ENCODE measurements at regions not wholly inside any gene's neighbourhood (a gene's known extent, or its start where the extent isn't known, plus 50 kb on each side); places are given as distances from the start of the nearest gene placed in this dataset.

DNA sequence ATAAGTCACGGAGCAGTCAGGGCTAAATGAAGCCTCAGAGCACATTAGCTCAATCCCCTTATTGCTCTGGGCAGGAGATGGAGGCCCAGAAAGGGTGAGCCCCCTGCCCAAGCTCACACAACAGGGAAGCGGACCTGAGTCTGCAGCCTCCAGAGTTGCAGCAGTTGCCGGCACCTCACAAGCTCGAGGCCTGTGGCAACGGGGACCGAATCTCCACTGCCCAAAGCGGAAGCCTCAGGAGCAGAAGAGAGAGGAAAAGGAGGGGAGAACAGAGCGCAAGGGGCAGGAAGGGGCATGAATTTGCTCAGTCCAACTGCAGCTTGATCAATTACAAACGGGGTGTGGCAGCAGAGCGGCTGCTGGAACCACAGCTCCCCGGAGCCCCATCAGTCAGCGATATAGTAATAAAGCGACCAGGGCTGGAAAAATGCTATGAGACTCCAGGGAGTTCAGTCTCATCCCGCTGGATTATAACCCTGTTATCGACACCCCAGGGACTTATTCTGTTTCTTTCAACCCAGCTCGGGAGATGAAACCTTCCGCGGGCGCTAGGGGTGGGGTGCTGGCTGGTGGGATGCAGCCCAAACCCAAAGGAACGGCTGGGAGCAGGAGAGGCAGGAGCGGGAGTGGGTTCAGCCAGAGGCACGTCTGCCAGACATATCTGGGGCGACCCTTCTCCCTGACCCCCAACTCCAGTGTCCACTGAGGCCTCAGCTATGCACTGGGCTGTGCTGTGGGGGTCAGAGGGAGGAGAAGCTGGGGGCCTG is 219.7 kb upstream of the LINGO1 start:
- TF ChIP-seq, protein P1, sequence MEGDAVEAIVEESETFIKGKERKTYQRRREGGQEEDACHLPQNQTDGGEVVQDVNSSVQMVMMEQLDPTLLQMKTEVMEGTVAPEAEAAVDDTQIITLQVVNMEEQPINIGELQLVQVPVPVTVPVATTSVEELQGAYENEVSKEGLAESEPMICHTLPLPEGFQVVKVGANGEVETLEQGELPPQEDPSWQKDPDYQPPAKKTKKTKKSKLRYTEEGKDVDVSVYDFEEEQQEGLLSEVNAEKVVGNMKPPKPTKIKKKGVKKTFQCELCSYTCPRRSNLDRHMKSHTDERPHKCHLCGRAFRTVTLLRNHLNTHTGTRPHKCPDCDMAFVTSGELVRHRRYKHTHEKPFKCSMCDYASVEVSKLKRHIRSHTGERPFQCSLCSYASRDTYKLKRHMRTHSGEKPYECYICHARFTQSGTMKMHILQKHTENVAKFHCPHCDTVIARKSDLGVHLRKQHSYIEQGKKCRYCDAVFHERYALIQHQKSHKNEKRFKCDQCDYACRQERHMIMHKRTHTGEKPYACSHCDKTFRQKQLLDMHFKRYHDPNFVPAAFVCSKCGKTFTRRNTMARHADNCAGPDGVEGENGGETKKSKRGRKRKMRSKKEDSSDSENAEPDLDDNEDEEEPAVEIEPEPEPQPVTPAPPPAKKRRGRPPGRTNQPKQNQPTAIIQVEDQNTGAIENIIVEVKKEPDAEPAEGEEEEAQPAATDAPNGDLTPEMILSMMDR (IDR thresholded peaks at IDR 0.05; ENCODE audit: poor library complexity, severe bottlenecking) = no peak
- peak; percentile 71 for DNase-seq (ENCODE audit: low spot score)
- Histone ChIP-seq H3K4me1 (ENCODE audit: insufficient read depth, poor library complexity, severe bottlenecking) (peaks cover 8% of the 10 kb centered on the region), H3K36me3 (ENCODE audit: low read depth) (no peaks in the 10 kb centered on the region), H3K9me3 (ENCODE audit: severe bottlenecking) (no peaks in the 10 kb centered on the region), H3K27me3 (ENCODE audit: insufficient read depth, poor library complexity, severe bottlenecking) (peaks cover 4% of the 10 kb centered on the region), H3K4me3 (ENCODE audit: severe bottlenecking) (no peak overlapping the region), H3K27ac (ENCODE audit: poor library complexity, severe bottlenecking) (no peak overlapping the region)
- ATAC-seq (ENCODE audit: low read depth) = no peak

DNA sequence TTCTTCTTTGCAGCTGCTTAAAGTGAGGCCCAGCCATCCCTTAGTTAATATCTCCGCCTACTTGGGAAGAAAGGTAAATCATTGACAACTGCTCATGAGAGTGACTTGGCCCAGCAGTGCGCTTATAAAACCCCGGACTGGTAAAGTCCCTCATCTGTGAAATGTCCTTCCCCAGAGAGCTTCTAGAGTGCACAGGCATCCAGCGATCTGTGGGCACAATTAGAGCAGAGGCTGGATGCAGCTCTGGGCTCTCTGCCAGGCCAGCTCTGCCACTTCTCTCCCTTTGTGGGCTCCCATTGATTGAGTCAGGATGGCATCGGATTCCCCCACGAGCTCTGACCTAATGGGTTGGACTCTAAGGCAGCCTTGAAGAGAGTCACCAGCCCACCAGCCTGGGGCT is 219.0 kb upstream of the LINGO1 start:
- Histone ChIP-seq H3K9me3 (ENCODE audit: severe bottlenecking) (no peaks in the 10 kb centered on the region), H3K4me1 (ENCODE audit: insufficient read depth, poor library complexity, severe bottlenecking) (peaks cover 2% of the 10 kb centered on the region), H3K27ac (ENCODE audit: poor library complexity, severe bottlenecking) (no peak overlapping the region), H3K4me3 (ENCODE audit: severe bottlenecking) (no peak overlapping the region), H3K27me3 (ENCODE audit: insufficient read depth, poor library complexity, severe bottlenecking) (peaks cover 9% of the 10 kb centered on the region), H3K36me3 (ENCODE audit: low read depth) (no peaks in the 10 kb centered on the region)
- ATAC-seq (ENCODE audit: low read depth) (peak; percentile 63), DNase-seq (ENCODE audit: low spot score) (peak; percentile 67)
- TF ChIP-seq, protein P1 (IDR thresholded peaks at IDR 0.05; ENCODE audit: poor library complexity, severe bottlenecking) = no peak

DNA sequence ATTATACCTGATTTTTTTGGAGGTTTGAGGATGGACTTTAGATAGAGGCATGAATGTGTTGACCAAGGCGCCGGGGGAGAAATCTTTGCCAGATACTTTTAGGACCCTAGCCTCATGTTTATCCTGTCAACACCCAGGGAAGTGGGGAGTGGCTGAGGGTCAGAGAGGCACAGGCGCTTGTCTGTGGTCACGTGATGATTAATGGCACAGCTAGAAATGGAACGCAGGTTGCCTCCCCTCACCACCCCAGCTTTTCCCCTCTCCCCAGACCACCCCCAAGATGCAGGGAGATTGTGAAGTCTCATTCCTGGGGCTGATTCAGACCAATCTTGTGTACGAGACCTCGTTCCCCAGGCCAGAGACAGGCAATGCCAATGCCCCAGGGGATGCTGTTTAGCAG is 218.4 kb upstream of the LINGO1 start:
- ATAC-seq (ENCODE audit: low read depth) (no peak), DNase-seq (ENCODE audit: low spot score) (no peak)
- no peaks in the 10 kb centered on the region for H3K9me3 ChIP-seq (ENCODE audit: severe bottlenecking)
- no peak overlapping the region for H3K27ac ChIP-seq (ENCODE audit: poor library complexity, severe bottlenecking)
- H3K4me3 ChIP-seq (ENCODE audit: severe bottlenecking) = no peak overlapping the region
- H3K27me3 ChIP-seq (ENCODE audit: insufficient read depth, poor library complexity, severe bottlenecking) = peaks cover 10% of the 10 kb centered on the region
- TF ChIP-seq, protein P1 (IDR thresholded peaks at IDR 0.05; ENCODE audit: poor library complexity, severe bottlenecking) = no peak
- H3K36me3 ChIP-seq (ENCODE audit: low read depth) = no peaks in the 10 kb centered on the region
- H3K4me1 ChIP-seq (ENCODE audit: insufficient read depth, poor library complexity, severe bottlenecking) = no peaks in the 10 kb centered on the region

DNA sequence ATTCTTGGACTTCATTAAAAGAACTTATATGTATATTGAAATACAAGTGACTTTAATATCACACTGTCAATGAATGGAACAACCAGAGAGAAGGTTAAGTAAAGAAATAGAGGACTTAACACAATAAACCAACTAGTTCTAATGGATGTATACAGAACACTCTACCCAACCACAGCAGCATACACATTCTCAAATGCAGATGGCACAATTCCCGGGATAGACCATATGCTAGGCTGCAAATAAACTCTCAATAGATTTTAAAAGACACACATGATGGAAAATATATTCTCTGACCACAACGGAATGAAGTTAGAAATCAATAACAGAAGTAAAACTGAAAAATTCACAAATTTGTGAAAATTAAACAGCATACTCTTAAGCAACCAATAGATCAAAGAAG is 214.3 kb upstream of the LINGO1 start:
- DNase-seq (ENCODE audit: low spot score) = no peak
- H3K36me3 ChIP-seq (ENCODE audit: low read depth) = no peaks in the 10 kb centered on the region

More for the DNA sequence above, 214.3 kb upstream of the LINGO1 start:
- Histone ChIP-seq H3K9me3 (ENCODE audit: severe bottlenecking) (no peaks in the 10 kb centered on the region), H3K27ac (ENCODE audit: poor library complexity, severe bottlenecking) (no peak overlapping the region), H3K4me1 (ENCODE audit: insufficient read depth, poor library complexity, severe bottlenecking) (peaks cover 2% of the 10 kb centered on the region), H3K4me3 (ENCODE audit: severe bottlenecking) (no peak overlapping the region), H3K27me3 (ENCODE audit: insufficient read depth, poor library complexity, severe bottlenecking) (peaks cover 10% of the 10 kb centered on the region)
- no peak for ATAC-seq (ENCODE audit: low read depth)
- TF ChIP-seq, protein P1 (IDR thresholded peaks at IDR 0.05; ENCODE audit: poor library complexity, severe bottlenecking) = no peak

Data from RWPE2 (cell line).